ENCODE measurements at regions not wholly inside any gene's neighbourhood (a gene's known extent, or its start where the extent isn't known, plus 50 kb on each side); places are given as distances from the start of the nearest gene placed in this dataset.

GRCh38 chr13:105112561-105112960 is 1422.9 kb downstream of the EFNB2 start (continued):
- TF ChIP-seq CHD7 (IDR thresholded peaks at IDR 0.05; ENCODE audit: insufficient replicate concordance, low read length) (no peak), MAFK (IDR thresholded peaks at IDR 0.05; ENCODE audit: low read depth, low read length) (no peak), BRCA1 (IDR thresholded peaks at IDR 0.05; ENCODE audit: low read depth, low read length) (no peak), E2F6 (IDR thresholded peaks at IDR 0.05) (no peak), TAF1 (IDR thresholded peaks at IDR 0.05; ENCODE audit: low read depth, low read length) (no peak), KDM4A (IDR thresholded peaks at IDR 0.05; ENCODE audit: low read depth, low read length, severe bottlenecking) (no peak), ATF3 (IDR thresholded peaks at IDR 0.05; ENCODE audit: insufficient read depth, low read depth, low read length) (no peak)
